Endothelial cell (in vitro differentiated cells): ENCODE measurements at regions not wholly inside any gene's neighbourhood (a gene's known extent, or its start where the extent isn't known, plus 50 kb on each side); places are given as distances from the start of the nearest gene placed in this dataset.

Source experiments
- DNase-seq: peaks from one replicate; pipeline ENCODE4 v3.0.0; 2021; ENCODE audit warnings: low spot score
- H3K27ac Mint-ChIP-seq: one replicate; pipeline ENCODE4 v1.8.0; 2021; ENCODE audit warnings: mixed read lengths, inconsistent platforms; ENCODE audit not compliant: unreplicated experiment
- H3K27me3 Mint-ChIP-seq: one replicate; pipeline ENCODE4 v1.8.0; 2021; ENCODE audit warnings: mild to moderate bottlenecking, moderate library complexity, mixed read lengths, inconsistent platforms; ENCODE audit not compliant: unreplicated experiment
- H3K36me3 Mint-ChIP-seq: one replicate; pipeline ENCODE4 v1.8.0; 2021; ENCODE audit warnings: mild to moderate bottlenecking, low read depth, mixed read lengths, inconsistent platforms; ENCODE audit not compliant: unreplicated experiment
- H3K4me1 Mint-ChIP-seq: one replicate; pipeline ENCODE4 v1.8.0; 2021; ENCODE audit warnings: mild to moderate bottlenecking, mixed read lengths, inconsistent platforms; ENCODE audit not compliant: unreplicated experiment
- H3K4me3 Mint-ChIP-seq: one replicate; pipeline ENCODE4 v1.8.0; 2021; ENCODE audit warnings: mild to moderate bottlenecking, mixed read lengths, inconsistent platforms; ENCODE audit not compliant: unreplicated experiment
- H3K9me3 Mint-ChIP-seq: one replicate; pipeline ENCODE4 v1.8.0; 2021; ENCODE audit warnings: mixed read lengths, inconsistent platforms; ENCODE audit not compliant: unreplicated experiment
- CTCF ChIP-seq: fragments of 200-600 bp; sonication (generic); IDR thresholded peaks from one replicate; pipeline ENCODE4 v1.5.0; 2021; ENCODE audit warnings: antibody characterized with exemption; ENCODE audit not compliant: unreplicated experiment

DNA sequence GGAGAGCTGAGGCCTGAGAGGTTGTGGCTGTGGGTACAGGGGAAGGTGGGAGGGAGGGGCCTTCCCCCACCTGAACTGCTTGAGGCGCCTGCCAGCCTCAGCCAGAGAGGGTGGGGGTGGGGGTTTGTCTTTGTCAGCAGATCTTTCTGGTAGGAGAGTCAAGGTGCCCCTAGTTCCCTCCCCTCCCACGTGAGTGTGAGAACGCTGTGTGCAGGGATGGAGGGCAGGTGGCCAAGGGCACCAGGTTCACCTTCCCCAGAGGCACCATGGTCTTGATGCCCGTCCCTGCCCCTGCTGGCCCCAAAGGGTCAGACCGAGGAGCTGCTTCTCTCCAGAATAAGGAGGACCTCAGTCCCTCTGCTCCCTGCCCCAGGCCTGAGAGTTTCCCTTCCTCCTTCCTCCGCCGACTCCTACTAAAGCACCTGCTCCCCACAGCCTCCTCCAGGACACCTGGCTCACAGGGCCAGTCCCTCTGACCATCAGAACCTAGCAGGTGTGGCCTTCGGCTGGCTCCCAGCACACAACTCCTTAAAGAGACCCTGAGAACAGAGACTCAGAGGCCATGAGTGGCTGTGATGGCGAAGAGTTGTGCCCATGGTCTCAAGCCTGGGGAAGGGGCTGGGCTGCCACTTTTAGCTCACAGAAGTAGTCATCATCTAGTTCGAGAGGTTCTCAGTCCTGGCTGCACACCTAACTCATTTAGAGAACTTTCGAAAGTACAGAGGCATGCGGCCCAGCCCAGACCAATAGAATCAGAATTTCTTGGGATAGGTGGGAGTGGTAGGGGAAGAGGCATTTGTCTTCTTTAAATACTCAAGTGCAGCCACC lies 113.2 kb upstream of the LHX1 start:
- no peak for DNase-seq
- Mint-ChIP-seq H3K36me3 (no peaks in the 10 kb centered on the region), H3K4me1 (peaks cover 13% of the 10 kb centered on the region), H3K27me3 (peaks cover 3% of the 10 kb centered on the region), H3K9me3 (no peaks in the 10 kb centered on the region), H3K27ac (no peak overlapping the region), H3K4me3 (no peak overlapping the region)
- no peak for TF ChIP-seq CTCF

DNA sequence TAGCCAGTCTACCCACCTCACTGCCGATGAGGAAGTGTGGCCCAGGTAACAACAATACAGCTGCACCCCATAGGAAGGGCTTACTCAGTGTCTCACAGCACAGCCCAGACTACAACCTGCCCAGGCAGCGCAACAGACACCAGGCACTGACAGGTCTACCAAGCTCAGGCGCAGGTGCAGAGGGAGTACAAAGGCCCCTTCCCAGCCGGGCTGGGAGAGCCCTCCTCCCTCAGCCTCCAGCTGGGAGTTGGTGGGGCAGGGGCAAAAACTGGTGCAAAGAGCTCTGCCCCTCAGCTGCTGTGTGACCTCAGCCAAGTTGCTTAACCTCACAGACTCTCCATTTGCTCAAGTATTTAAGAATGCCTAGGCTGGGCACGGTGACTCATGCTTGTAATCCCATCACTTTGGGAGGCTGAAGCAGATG lies 112.6 kb upstream of the LHX1 start:
- H3K9me3 Mint-ChIP-seq = no peaks in the 10 kb centered on the region
- H3K36me3 Mint-ChIP-seq = no peaks in the 10 kb centered on the region
- H3K27ac Mint-ChIP-seq = no peak overlapping the region
- no peak for TF ChIP-seq CTCF
- no peak for DNase-seq
- peaks cover 13% of the 10 kb centered on the region for H3K4me1 Mint-ChIP-seq
- no peak overlapping the region for H3K4me3 Mint-ChIP-seq
- peaks cover 3% of the 10 kb centered on the region for H3K27me3 Mint-ChIP-seq

- H3K9me3 Mint-ChIP-seq = no peaks in the 10 kb centered on the region
- H3K27ac Mint-ChIP-seq = no peak overlapping the region
- H3K4me1 Mint-ChIP-seq = peaks cover 13% of the 10 kb centered on the region
- TF ChIP-seq CTCF = no peak
- H3K27me3 Mint-ChIP-seq = peaks cover 3% of the 10 kb centered on the region
- no peak for DNase-seq
- H3K36me3 Mint-ChIP-seq = no peaks in the 10 kb centered on the region
- no peak overlapping the region for H3K4me3 Mint-ChIP-seq
Observed at GRCh38 chr17:36825113-36825512, 112.2 kb upstream of the LHX1 start.

- Mint-ChIP-seq H3K27me3 (peaks cover 3% of the 10 kb centered on the region), H3K4me3 (no peak overlapping the region), H3K4me1 (peaks cover 13% of the 10 kb centered on the region), H3K27ac (no peak overlapping the region), H3K9me3 (no peaks in the 10 kb centered on the region), H3K36me3 (no peaks in the 10 kb centered on the region)
- DNase-seq = no peak
- no peak for TF ChIP-seq CTCF
Observed at GRCh38 chr17:36825521-36825920, 111.8 kb upstream of the LHX1 start.

GRCh38 chr17:36825951-36826350 lies 111.3 kb upstream of the LHX1 start:
- Mint-ChIP-seq H3K27me3 (peaks cover 3% of the 10 kb centered on the region), H3K36me3 (no peaks in the 10 kb centered on the region), H3K4me3 (no peak overlapping the region), H3K9me3 (no peaks in the 10 kb centered on the region), H3K27ac (no peak overlapping the region), H3K4me1 (peaks cover 13% of the 10 kb centered on the region)
- TF ChIP-seq CTCF = no peak
- DNase-seq = no peak
